ENCODE measurements at regions not wholly inside any gene's neighbourhood (a gene's known extent, or its start where the extent isn't known, plus 50 kb on each side); places are given as distances from the start of the nearest gene placed in this dataset.

- TF ChIP-seq EP300 (conservative IDR thresholded peaks at IDR 0.05; ENCODE audit: poor library complexity, severe bottlenecking) (no peak), CTCF (IDR thresholded peaks at IDR 0.05; ENCODE audit: poor library complexity, severe bottlenecking) (no peak), EZH2 (IDR thresholded peaks at IDR 0.05; ENCODE audit: borderline replicate concordance, insufficient read depth, low read length, poor library complexity, severe bottlenecking) (no peak), TAF1 (IDR thresholded peaks at IDR 0.05; ENCODE audit: low read depth) (no peak), SMC3 (conservative IDR thresholded peaks at IDR 0.05; ENCODE audit: poor library complexity) (no peak), RAD21 (conservative IDR thresholded peaks at IDR 0.05) (no peak)
These were observed 342.4 kb downstream of the INSIG2 start for GRCh38 chr2:118430510-118431164.
